Testis (tissue), 2 donors: ENCODE measurements at regions not wholly inside any gene's neighbourhood (a gene's known extent, or its start where the extent isn't known, plus 50 kb on each side); places are given as distances from the start of the nearest gene placed in this dataset.

Experiments used
- DNase-seq: peaks from one replicate; pipeline ENCODE4 v3.0.0-alpha.2; 2019
- H3K27ac ChIP-seq, 2 donors: fragments of 200-600 bp; sonication (generic); one replicate each; pipeline ENCODE4 v1.5.1; 2019
- H3K27me3 ChIP-seq: fragments of 200-600 bp; sonication (generic); one replicate; pipeline ENCODE4 v1.5.1; 2019
- H3K36me3 ChIP-seq: fragments of 200-600 bp; sonication (generic); one replicate; pipeline ENCODE4 v1.5.1; 2017; ENCODE audit warnings: low read depth; ENCODE audit errors: missing control alignments
- H3K4me1 ChIP-seq: fragments of 200-600 bp; sonication (generic); one replicate; pipeline ENCODE4 v1.5.1; 2019
- H3K4me3 ChIP-seq, 2 donors: fragments of 200-600 bp; sonication (generic); one replicate each; pipeline ENCODE4 v1.5.1; 2017 to 2019
- H3K9me3 ChIP-seq: fragments of 200-600 bp; sonication (generic); one replicate; pipeline ENCODE4 v1.5.1; 2017
- POLR2A ChIP-seq: fragments of 450-650 bp; IDR thresholded peaks from one replicate; pipeline ENCODE4 v1.6.1; 2017; ENCODE audit warnings: antibody characterized with exemption, mild to moderate bottlenecking, moderate library complexity
- WGBS, 2 donors: methylation state at CpG; one replicate each; pipeline ENCODE4 v1.1.5; 2018; 5-methylcytosine and 5-hydroxymethylcytosine counted together
- intact Hi-C: fragments of 100-400 bp; cut with DNase I; formaldehyde crosslinking; loops from one replicate; pipeline ENCODE4 v1.15.1; 2023; ENCODE audit warnings: low total_unique reads
- TF ChIP-seq, protein P1 (sequence below), 3 experiments: fragments of 450-650 bp in 2 of 3; fragments of 200-600 bp in 1 of 3; sonication (generic) in 1 of 3; IDR thresholded peaks; one replicate each; pipeline ENCODE4 v1.5.1; 2016 to 2019; ENCODE audit warnings: antibody characterized with exemption in 3 of 3, mild to moderate bottlenecking in 2 of 3, moderate library complexity in 1 of 3

DNA sequence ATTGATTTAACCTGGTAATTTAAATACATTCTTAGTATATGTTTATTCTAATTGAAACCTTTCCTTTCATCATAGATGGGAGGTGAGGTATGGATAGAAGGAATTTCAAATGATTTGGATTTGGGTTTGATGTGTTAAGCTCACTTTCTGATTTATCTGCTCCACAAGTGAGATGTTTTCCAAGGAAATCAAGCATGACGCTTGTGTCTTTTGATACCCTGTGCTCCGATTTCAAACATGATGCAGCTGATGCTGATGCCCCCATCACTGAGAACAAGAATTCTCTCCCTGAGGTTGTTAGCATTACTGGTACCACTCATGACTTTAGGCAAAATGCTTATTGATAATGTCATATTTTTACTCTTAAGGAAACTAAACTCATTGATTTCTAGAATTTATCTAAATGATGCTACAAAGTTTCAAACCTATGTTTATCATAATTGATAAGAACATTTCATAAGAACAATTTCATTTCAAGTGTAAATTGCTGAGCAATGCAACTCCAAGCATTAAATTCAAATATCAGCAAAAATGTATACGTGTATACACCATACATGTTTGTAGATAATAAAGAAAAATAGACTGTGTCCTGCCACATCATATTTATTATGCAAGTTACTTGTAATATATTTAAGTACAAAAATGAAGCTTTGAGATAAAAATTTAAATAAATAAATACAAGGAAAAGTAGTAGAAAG lies 75.5 kb upstream of the LRIG3 start:
- Histone ChIP-seq H3K36me3 (no peaks in the 10 kb centered on the region), H3K9me3 (no peaks in the 10 kb centered on the region), H3K27me3 (no peaks in the 10 kb centered on the region), H3K4me1 (no peaks in the 10 kb centered on the region), H3K27ac (no peak overlapping the region), H3K4me3 (no peak overlapping the region)
- WGBS, 2 donors, result 94 to 98% methylated on average over 3 of the region's 3 CpGs
- TF ChIP-seq POLR2A, result no peak
- TF ChIP-seq, protein P1, sequence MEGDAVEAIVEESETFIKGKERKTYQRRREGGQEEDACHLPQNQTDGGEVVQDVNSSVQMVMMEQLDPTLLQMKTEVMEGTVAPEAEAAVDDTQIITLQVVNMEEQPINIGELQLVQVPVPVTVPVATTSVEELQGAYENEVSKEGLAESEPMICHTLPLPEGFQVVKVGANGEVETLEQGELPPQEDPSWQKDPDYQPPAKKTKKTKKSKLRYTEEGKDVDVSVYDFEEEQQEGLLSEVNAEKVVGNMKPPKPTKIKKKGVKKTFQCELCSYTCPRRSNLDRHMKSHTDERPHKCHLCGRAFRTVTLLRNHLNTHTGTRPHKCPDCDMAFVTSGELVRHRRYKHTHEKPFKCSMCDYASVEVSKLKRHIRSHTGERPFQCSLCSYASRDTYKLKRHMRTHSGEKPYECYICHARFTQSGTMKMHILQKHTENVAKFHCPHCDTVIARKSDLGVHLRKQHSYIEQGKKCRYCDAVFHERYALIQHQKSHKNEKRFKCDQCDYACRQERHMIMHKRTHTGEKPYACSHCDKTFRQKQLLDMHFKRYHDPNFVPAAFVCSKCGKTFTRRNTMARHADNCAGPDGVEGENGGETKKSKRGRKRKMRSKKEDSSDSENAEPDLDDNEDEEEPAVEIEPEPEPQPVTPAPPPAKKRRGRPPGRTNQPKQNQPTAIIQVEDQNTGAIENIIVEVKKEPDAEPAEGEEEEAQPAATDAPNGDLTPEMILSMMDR (IDR thresholded peaks at IDR 0.05), result no peak
- intact Hi-C loops, result no loop called here
- no peak for DNase-seq

DNA sequence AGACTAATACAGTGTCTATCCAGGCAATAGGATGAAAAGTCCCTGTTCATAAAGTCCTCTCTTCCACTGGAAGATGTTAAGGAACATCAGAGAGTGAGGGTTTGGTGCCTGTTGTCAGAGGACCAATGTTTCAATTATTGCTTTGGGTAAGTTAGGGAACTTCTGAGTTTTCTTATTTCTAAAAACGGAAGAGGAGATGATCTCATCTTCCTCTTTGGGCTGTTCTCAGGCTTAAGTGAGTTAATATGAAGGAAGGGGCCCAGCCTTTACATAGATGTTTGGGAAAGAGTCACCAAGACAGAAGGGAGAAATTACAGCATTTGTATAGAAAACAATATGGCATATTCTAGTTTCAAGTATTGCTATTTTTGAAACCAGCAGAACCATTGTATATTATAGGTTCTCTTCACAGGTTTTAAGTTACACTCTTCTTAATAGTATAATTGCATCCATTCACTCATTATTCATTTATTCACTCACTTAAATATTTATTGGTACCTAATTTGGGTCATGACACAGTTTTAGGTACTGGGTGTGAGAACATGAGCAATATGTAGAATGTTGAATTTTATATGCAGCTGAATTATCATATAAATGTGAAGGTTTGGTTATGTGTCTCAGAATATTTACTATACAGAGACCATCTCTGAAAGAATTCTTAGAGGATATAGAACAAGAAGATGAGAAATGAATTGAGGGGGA lies 68.5 kb upstream of the LRIG3 start:
- no peak overlapping the region for H3K4me3 ChIP-seq
- H3K4me1 ChIP-seq, result no peaks in the 10 kb centered on the region
- TF ChIP-seq, protein P1 (IDR thresholded peaks at IDR 0.05), result no peak
- no peak for TF ChIP-seq POLR2A
- intact Hi-C loops, result no loop called here
- no peak overlapping the region for H3K27ac ChIP-seq
- H3K27me3 ChIP-seq, result no peaks in the 10 kb centered on the region
- H3K36me3 ChIP-seq, result no peaks in the 10 kb centered on the region
- H3K9me3 ChIP-seq, result no peaks in the 10 kb centered on the region
- no peak for DNase-seq
- WGBS, 2 donors, result 65 to 88% methylated on average over 1 of the region's 1 CpG

DNA sequence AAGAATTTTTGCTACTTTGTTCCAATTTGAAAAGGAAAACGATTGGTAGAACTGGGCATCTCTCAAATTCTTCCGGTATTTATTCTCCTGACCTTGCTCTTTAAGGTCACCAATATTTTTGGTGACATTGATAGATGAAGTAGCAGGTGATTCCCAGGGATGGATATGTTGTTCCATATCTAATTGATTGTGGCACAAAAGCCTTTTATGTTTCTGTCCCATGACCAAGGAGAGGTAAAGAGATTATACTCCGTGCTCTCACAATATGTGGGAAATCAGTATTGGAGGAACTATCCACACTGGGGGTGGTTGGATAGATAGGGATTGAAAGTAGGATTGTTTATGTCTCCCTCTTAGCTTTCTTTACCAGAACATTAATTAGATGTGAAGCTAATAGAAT lies 61.7 kb upstream of the LRIG3 start:
- Histone ChIP-seq H3K4me1 (no peaks in the 10 kb centered on the region), H3K27me3 (no peaks in the 10 kb centered on the region), H3K27ac (no peak overlapping the region), H3K4me3 (no peak overlapping the region), H3K36me3 (no peaks in the 10 kb centered on the region), H3K9me3 (no peaks in the 10 kb centered on the region)
- intact Hi-C loops, result no loop called here
- DNase-seq, result no peak
- no peak for TF ChIP-seq POLR2A
- TF ChIP-seq, protein P1 (IDR thresholded peaks at IDR 0.05), result no peak
- WGBS, 2 donors, result 72 to 79% methylated on average over 3 of the region's 3 CpGs

DNA sequence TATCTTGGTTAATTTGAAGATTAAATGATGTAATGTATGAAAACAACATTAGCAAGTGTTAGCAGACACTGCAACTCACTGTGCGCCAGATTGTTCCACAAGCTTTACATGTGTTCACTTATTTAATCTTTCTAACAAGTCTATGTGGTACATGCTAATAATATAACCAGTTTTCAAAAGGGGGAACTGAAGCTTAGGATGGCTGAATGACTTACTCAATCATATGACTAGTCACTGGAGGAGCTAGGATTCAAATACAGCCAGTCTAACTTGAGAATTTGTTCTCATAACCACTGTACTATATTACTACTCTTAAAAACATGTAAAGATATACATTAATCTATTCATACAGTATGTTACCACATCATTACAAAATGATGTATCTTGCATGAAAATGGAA lies 60.5 kb upstream of the LRIG3 start:
- Histone ChIP-seq H3K9me3 (no peaks in the 10 kb centered on the region), H3K4me1 (no peaks in the 10 kb centered on the region), H3K4me3 (no peak overlapping the region), H3K27ac (no peak overlapping the region), H3K27me3 (no peaks in the 10 kb centered on the region), H3K36me3 (no peaks in the 10 kb centered on the region)
- 97% methylated on average over 1 of the region's 1 CpG for WGBS, 2 donors
- no peak for DNase-seq
- no peak for TF ChIP-seq POLR2A
- TF ChIP-seq, protein P1 (IDR thresholded peaks at IDR 0.05), result no peak
- intact Hi-C loops, result no loop called here

DNA sequence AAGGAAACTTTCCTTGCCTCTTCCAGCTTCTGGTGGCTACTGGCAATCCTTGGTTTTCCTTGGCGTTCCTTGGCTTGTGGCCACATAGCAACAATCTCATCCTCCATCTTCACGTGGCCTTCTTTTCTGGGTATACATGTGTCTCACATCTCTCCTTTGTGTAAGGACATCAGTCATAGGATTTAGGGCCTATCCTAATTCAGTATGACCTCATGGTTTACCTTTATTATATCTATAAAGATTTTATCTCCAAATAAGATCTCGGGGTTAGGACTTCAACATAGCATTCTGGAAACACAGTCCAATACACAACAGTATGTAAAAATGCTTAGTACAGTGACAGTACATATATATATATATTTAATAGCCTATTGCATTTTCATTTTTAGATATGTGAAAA lies 58.4 kb upstream of the LRIG3 start:
- Histone ChIP-seq H3K36me3 (no peaks in the 10 kb centered on the region), H3K4me1 (no peaks in the 10 kb centered on the region), H3K27me3 (no peaks in the 10 kb centered on the region), H3K4me3 (no peak overlapping the region), H3K27ac (no peak overlapping the region), H3K9me3 (no peaks in the 10 kb centered on the region)
- no peak for DNase-seq
- TF ChIP-seq POLR2A, result no peak
- TF ChIP-seq, protein P1 (IDR thresholded peaks at IDR 0.05), result no peak
- intact Hi-C loops, result no loop called here
- WGBS, 2 donors, result 92 to 94% methylated on average over 3 of the region's 3 CpGs
